Urothelium cell line (cell line): ENCODE measurements at regions not wholly inside any gene's neighbourhood (a gene's known extent, or its start where the extent isn't known, plus 50 kb on each side); places are given as distances from the start of the nearest gene placed in this dataset.

ENCODE experiments used
- DNase-seq: peaks from one replicate; pipeline ENCODE4 v3.0.0; 2011; ENCODE audit warnings: low spot score, mixed read lengths
- FAIRE-seq: peaks from 2 replicates; lab custom pipeline; 2011; peaks lifted over from hg19 to GRCh38; lab: Jason Lieb, UNC

DNA sequence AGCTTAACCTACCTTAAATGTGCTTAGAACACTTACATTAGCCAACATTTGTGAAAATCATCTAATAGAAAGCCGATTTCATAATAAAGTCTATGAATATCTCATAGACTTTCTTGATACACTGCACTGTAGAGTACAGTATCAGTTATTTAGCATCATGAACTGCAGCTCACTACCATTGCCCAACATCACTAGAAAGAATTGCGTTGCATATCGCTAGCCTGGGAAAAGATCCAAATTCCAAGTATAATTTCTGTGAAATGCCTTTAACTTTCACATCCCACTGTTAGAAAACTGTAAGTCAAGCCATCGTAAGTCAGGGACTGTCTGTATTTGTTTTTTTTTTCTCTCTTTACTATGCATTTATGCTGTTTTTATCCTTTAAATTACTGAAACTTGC, 918.6 kb upstream of the PABPC4L start:
- DNase-seq: no peak
- FAIRE-seq: no peak

DNA sequence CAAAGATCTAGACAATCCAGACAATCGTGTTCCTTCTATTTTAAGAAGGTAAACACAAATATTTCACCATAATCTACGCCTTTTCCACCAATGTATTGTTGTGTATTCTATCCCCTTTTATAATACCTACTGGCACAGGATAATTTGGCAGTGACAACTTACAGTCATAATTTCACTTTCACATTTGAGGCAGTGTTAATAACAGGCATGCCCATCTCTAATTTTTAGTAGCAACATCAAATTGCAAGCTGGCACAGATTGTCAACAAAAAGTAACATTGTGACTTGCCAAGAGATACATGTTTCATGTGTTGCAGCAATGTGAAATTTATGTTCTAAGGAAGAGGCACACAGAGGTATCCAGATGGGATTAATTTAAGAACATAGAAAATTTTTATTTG, 912.5 kb upstream of the PABPC4L start:
- no peak for DNase-seq
- no peak for FAIRE-seq

- DNase-seq: no peak
- no peak for FAIRE-seq
Observed at GRCh38 chr4:135098061-135098460, 896.5 kb upstream of the PABPC4L start.

GRCh38 chr4:135073389-135073788, 871.8 kb upstream of the PABPC4L start:
- FAIRE-seq: no peak
- no peak for DNase-seq

- DNase-seq: no peak
Observed at GRCh38 chr4:135072553-135072952, 871.0 kb upstream of the PABPC4L start.

DNA sequence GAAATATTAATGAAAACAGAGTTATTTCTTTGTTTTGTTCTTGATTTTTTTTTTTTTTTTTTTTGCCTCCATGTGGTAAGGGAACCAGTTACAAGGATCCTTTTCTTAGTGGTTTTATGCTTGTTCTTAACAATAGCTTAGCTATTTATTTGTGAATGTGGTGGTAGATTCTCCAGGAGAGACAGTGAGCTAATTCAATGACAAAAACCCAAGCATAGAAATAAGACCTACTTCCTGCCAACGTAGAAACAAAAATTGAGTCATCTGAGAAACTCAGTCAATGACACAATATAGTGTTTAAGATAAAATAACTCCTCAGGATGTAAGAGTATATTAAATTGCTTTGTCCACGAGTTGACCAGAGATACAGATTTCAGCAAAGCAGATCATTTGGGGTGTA, 863.8 kb upstream of the PABPC4L start:
- FAIRE-seq: no peak
- DNase-seq: no peak

More at GRCh38 chr4:135072553-135072952, 871.0 kb upstream of the PABPC4L start:
- no peak for FAIRE-seq

- no peak for FAIRE-seq
- DNase-seq: no peak
Observed at GRCh38 chr4:135050086-135050717, 848.6 kb upstream of the PABPC4L start.

DNA sequence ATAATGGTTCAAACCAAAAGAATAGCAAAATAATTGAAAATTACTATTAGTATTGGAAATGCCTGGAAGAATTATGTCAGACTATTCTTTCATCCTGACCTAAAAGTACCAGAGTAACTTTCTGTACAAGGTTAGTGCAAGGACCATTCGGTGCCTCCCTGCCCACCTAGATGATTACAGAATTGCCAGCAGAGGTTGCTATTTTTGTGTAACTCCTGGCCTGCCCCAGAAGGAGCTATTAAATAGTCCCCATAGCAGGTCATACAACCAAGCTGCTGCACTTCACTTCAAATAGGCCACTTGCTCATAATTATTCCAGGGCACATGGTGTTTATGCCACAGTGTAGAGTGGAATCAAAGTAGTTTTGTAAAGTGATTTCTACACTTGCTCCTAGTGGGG, 831.1 kb upstream of the PABPC4L start:
- FAIRE-seq (no peak), DNase-seq (no peak)

DNA sequence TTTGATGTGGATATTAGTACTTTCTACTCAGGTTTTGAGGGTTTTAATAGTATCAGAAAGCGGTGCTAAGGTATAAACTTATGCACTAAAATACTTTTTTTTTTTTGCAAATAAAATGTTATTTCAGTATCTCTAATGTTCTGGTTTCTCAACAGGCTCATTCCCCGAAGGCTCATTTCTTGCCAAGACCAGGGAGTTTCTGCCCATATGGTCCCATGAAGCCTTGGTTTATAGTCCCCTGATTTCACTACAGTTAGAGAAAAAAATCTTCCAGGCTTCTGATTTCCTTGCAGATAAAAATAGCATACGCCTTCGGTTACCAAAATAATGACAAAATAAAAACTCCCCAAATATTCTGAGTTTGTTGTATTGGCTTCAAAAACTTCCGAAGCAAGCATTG, 814.2 kb upstream of the PABPC4L start:
- FAIRE-seq: no peak

DNA sequence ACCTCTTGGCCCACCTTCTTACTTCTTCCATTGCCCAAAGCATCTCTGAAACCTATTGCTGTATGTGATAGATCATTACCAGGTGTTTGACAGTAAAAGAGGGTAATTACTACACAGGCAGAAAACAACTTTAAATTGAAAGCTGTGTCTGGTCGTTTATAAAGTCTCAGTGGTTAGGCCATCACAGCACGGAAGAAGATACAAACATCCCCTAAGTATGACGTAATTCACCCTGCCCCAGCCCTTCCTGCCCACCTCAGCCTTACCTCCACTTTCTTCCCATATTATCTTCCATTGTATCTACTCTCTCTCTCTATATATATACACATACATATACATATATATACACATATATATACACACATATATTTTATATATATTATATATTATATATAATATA, 805.8 kb upstream of the PABPC4L start:
- FAIRE-seq: no peak
- no peak for DNase-seq

More for the DNA sequence above, 814.2 kb upstream of the PABPC4L start:
- DNase-seq: no peak

DNA sequence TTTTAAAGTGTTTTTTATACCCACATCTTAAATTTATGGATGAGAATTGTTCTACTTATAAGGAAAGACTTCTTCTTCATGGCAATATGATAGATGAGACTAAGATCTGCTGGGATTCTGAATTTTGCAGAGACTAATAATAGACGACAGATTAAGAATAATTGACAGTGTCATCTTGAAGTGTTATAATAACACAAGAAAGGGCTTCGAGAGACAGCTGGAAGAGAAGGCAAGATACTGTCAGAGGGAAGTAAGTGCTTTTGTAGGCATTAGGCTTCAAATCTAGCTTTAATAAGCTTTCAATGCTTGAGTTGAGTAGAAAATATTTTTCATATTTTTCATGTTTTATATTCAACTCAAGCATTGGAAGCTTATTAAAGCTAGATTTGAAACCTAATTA, 797.6 kb upstream of the PABPC4L start:
- FAIRE-seq (no peak), DNase-seq (no peak)

- no peak for DNase-seq
- no peak for FAIRE-seq
Observed at GRCh38 chr4:134961963-134962362, 760.4 kb upstream of the PABPC4L start.

DNA sequence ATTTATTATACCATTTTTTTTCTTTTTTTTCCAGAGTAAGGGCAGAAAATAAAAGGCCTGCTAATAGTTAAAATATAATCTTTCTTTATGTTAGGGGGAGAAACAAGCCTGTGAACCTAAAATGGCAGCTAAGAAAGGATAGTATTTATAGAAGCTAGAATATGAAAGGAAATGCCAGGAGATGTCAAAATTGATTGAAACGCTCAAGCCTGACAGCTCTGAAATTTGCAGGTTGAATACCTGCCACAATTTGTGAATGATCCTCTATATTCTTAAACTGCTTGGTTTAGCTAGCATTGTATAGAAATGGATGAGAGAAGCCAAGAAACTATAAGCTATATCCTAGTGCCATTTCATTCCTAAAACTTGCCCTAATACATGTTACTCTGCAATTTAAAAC, 757.3 kb upstream of the PABPC4L start:
- FAIRE-seq: no peak
- no peak for DNase-seq

DNA sequence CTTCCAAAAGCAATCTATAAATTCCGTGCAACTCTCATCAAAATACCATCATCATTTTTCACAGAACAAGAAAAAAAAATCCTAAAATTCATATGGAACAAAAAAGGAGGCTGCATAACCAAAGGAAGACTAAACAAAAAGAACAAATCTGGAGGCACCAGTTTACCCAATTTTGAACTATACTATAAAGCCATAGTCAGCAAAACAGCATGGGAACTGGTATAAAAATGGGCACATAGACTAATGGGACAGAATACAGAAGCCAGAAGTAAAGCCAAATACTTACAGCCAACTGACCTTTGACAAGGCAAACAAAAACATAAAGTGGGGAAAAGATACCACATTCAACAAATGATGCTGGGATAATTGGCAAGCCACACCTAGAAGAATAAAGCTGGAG, 753.5 kb upstream of the PABPC4L start:
- no peak for FAIRE-seq
- no peak for DNase-seq

DNA sequence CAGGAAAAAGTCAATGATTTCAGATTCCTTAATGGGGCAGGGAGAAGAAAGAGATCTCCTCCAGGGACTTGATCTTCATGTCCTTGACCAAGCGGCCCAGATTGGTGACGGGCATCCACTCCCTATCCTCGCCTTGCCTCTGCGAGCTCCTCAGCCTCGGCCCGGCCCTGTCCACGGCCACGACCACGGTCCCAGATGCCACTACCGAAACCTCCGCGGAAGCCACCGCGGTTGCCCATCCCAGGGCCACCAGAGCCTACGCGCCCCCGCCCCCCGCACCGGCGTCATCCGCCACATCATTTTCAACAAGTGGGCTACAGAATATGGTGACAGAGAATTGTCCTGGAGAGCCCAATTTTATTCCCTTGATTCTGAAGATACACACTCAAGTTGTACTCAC, 751.2 kb upstream of the PABPC4L start:
- DNase-seq (no peak), FAIRE-seq (no peak)

DNA sequence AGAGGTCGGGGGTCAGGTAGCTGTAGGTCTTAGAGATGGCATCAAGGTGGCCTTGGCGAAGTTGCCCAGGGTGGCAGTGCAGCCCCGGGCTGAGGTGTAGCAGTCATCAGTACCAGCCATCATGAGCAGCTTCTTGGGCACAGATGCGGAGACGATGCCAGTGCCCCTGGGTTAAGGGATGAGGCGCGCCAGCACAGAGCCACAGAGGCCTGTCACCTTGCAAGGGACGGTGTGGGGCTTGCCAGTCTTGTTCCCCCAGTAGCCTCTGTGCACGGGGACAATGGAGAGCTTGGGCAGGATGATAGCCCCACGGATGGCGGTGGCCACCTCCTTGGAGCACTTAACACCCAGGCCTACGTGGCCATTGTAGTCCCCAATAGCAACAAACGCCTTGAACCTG, 750.7 kb upstream of the PABPC4L start:
- FAIRE-seq (no peak), DNase-seq (no peak)

- DNase-seq (no peak), FAIRE-seq (no peak)
Observed at GRCh38 chr4:134948110-134948642, 746.6 kb upstream of the PABPC4L start.

DNA sequence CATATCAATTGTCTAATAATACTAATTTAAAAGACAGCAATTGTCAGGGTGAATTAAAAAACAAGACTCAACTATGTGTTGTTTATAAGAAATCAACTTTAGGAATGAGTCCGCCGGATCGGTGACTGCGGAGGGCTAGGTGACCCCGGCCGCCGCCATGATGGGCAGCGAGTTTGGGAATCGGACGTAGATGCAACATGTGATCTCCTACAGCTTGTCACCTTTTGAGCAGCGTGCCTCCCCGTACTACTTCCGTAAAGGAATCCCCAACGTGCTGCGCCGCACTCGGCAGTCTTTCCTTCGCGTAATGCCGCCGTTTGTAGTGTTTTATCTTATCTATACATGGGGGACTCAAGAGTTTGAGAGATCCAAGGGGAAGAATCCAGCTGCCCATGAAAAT, 742.5 kb upstream of the PABPC4L start:
- DNase-seq: no peak
- no peak for FAIRE-seq

GRCh38 chr4:134936014-134936413, 734.4 kb upstream of the PABPC4L start:
- DNase-seq (no peak), FAIRE-seq (no peak)

DNA sequence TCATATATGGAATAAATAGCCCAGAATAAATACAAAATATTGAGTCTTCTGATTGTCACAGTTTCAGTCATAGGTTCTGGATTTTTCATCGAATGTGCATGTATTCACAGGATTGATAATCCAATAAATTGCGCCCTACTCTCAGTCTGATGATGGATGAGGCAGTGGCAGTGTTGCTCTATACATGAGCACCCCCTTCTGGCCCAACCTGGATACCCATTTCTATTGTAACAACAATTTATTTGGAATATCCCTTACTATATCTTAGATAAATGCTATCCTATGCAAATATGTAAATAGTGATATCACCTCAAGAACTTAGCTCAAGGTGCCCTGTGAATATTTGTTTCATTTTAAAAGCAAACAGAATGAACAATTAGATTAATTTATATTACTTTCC, 733.7 kb upstream of the PABPC4L start:
- peak; percentile 4 for DNase-seq
- no peak for FAIRE-seq

DNA sequence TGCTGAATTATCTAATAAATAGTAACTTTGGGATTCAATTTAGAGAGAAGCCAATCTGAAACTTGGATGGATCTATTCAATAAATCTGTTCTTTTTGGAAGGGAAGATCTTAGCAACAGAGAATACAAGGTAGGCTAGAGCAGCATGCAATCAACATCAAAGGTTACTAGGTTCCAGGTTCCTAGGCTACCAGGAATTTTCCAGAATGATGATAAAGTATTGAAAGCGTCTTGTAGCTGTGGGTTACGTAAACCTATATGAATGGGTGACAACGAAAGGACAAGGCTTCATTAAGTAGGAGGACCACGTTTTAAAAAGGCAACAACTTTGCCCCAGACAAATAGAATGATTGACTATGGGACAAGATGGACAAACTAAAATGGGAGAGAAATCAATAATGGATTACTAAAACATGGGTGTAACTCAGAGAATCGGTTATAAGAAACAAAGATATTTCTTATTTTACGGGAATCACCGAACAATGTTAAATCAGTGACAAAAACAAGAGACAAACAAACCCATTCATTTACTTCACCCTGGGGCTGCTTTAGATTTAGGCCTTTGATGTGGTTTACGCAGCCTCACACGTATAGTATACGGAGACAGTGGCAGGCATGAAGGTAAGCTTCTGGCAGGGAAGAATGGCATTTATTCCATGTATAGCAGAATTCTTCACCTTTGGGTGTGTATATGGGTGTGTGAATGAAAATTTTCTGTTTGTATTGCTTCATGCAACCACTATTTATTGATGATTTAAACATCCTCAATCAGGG, 732.6 kb upstream of the PABPC4L start:
- FAIRE-seq (no peak), DNase-seq (no peak)

DNA sequence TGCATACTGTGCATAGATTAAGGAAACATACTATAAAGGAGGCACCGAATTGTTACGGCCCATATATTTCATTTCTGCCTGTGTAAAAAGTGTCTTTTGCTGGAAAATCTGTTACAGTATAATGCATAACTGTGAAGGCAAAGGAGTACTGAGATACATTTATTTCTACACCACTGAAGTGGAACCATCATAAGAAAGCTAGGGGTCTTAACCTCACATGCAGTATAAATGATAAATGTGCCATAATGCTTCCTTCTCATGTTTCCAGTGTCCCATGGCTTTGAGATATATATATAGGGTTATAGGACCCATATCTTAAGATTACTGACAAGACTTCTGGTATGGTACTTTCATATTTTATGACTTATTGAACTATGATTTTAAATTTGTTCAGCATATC, 713.8 kb upstream of the PABPC4L start:
- no peak for FAIRE-seq
- no peak for DNase-seq
